B cell (primary cell): ENCODE measurements at regions not wholly inside any gene's neighbourhood (a gene's known extent, or its start where the extent isn't known, plus 50 kb on each side); places are given as distances from the start of the nearest gene placed in this dataset.

Experiments used
- ATAC-seq: fragments of 200-7000 bp; cut with Tn5 transposase; one replicate; pipeline ENCODE4 v1.10.0; 2021; ENCODE audit warnings: low read depth, mild to moderate bottlenecking, moderate number of reproducible peaks, moderate library complexity
- CTCF ChIA-PET: fragments of 350-600 bp; sonication (Branson Sonifier 250); formaldehyde crosslinking; loops from one replicate; lab custom pipeline; 2021; ENCODE audit warnings: antibody characterized with exemption, inconsistent platforms; lab: Charles Lee
- POLR2A ChIA-PET: fragments of 350-600 bp; sonication (Branson Sonifier 250); formaldehyde crosslinking; loops from one replicate; lab custom pipeline; 2021; ENCODE audit warnings: antibody characterized with exemption; lab: Charles Lee
- DNase-seq: peaks from one replicate; pipeline ENCODE4 v3.0.0; 2013
- H2AFZ ChIP-seq: 2 replicates; pipeline ENCODE4 v1.6.1; 2012; ENCODE audit warnings: mild to moderate bottlenecking, low read depth, low read length; ENCODE audit not compliant: insufficient read depth, poor library complexity, severe bottlenecking
- H3K27ac ChIP-seq, 2 donors: 1 replicate in 1 of 2; 2 replicates in 1 of 2; pipeline ENCODE4 v1.5.1; 2012 to 2013; ENCODE audit warnings: low read length in 2 of 2, mild to moderate bottlenecking in 2 of 2, moderate library complexity in 1 of 2
- H3K27me3 ChIP-seq, 4 experiments: fragments of 200-600 bp in 1 of 4; sonication (generic) in 1 of 4; replicated peaks in 1 of 4; 1 replicate in 2 of 4; 2 replicates in 2 of 4; pipeline versions ENCODE4 v1.6.1 to v1.7.0; 2013 to 2016; ENCODE audit warnings: low read length in 3 of 4, mild to moderate bottlenecking in 2 of 4, mixed read lengths in 1 of 4, moderate library complexity in 1 of 4; ENCODE audit not compliant: insufficient read depth in 4 of 4, control insufficient read depth in 3 of 4; ENCODE audit errors: control extremely low read depth in 1 of 4
- H3K36me3 ChIP-seq, 2 experiments: replicated peaks in 1 of 2; 1 replicate in 1 of 2; 2 replicates in 1 of 2; pipeline versions ENCODE4 v1.6.1 to v1.7.1; 2013; ENCODE audit warnings: low read length in 1 of 2; ENCODE audit not compliant: insufficient read depth in 2 of 2, control insufficient read depth in 1 of 2; ENCODE audit errors: control extremely low read depth in 1 of 2, extremely low read depth in 1 of 2
- H3K4me1 ChIP-seq, 2 donors: fragments of 200-600 bp in 1 of 2; sonication (generic) in 1 of 2; 1 replicate in 1 of 2; 2 replicates in 1 of 2; pipeline versions ENCODE4 v1.5.1 to v1.6.1; 2013 to 2017; ENCODE audit warnings: low read length in 2 of 2; ENCODE audit not compliant: control insufficient read depth in 2 of 2, insufficient read depth in 2 of 2
- H3K4me2 ChIP-seq: replicated peaks from 2 replicates; pipeline ENCODE3; 2012; ENCODE audit warnings: mild to moderate bottlenecking, low read depth, low read length; ENCODE audit not compliant: poor library complexity, severe bottlenecking
- H3K4me3 ChIP-seq, 5 experiments: fragments of 200-600 bp in 1 of 5; sonication (generic) in 1 of 5; 1 replicate in 3 of 5; 2 replicates in 2 of 5; pipeline versions ENCODE4 v1.5.1 to v1.7.0; 2011 to 2016; ENCODE audit warnings: low read length in 4 of 5, mild to moderate bottlenecking in 4 of 5, low read depth in 2 of 5, control low read depth in 1 of 5, moderate library complexity in 1 of 5; ENCODE audit not compliant: insufficient read depth in 1 of 5; ENCODE audit errors: control extremely low read depth in 1 of 5, extremely low read depth in 1 of 5
- H3K79me2 ChIP-seq: fragments of 200-600 bp; sonication (generic); one replicate; pipeline ENCODE4 v1.6.0; 2016; ENCODE audit warnings: low read length; ENCODE audit not compliant: control insufficient read depth, insufficient read depth
- H3K9ac ChIP-seq: fragments of 200-600 bp; sonication (generic); 2 replicates; pipeline ENCODE4 v1.6.1; 2017; ENCODE audit warnings: mild to moderate bottlenecking, low read length, moderate library complexity
- H3K9me3 ChIP-seq, 3 donors: one replicate each; pipeline versions ENCODE4 v1.6.1 to v1.7.1; 2013; ENCODE audit warnings: low read length in 2 of 3; ENCODE audit not compliant: control insufficient read depth in 2 of 3, insufficient read depth in 1 of 3; ENCODE audit errors: control extremely low read depth in 1 of 3
- H4K20me1 ChIP-seq: 2 replicates; pipeline ENCODE4 v1.6.0; 2012; ENCODE audit warnings: mild to moderate bottlenecking, low read length; ENCODE audit not compliant: insufficient read depth, control insufficient read depth, poor library complexity, severe bottlenecking
- H3K27ac Mint-ChIP-seq: one replicate; pipeline ENCODE4 v1.8.0; 2021; ENCODE audit warnings: mixed read lengths
- H3K27me3 Mint-ChIP-seq: one replicate; pipeline ENCODE4 v1.8.0; 2021; ENCODE audit warnings: mixed read lengths
- H3K4me1 Mint-ChIP-seq: one replicate; pipeline ENCODE4 v1.8.0; 2021; ENCODE audit warnings: mixed read lengths
- H3K4me3 Mint-ChIP-seq: one replicate; pipeline ENCODE4 v1.8.0; 2021; ENCODE audit warnings: mixed read lengths
- H3K9me3 Mint-ChIP-seq: one replicate; pipeline ENCODE4 v1.8.0; 2022; ENCODE audit warnings: mixed read lengths; ENCODE audit not compliant: insufficient read depth
- EZH2 ChIP-seq: IDR thresholded peaks from 2 replicates; pipeline ENCODE4 v1.6.1; 2012; ENCODE audit warnings: borderline replicate concordance, low read depth, mild to moderate bottlenecking, moderate library complexity, low read length; ENCODE audit not compliant: insufficient read depth, poor library complexity, severe bottlenecking
- WGBS: methylation state at CpG from one replicate; pipeline ENCODE4 v1.1.5; 2013; ENCODE audit warnings: missing lambda C conversion rate; ENCODE audit not compliant: insufficient coverage; 5-methylcytosine and 5-hydroxymethylcytosine counted together
- intact Hi-C: fragments of 100-400 bp; cut with micrococcal nuclease; formaldehyde crosslinking; loops from one replicate; pipeline ENCODE4 v1.10.0; 2022
- TF ChIP-seq, protein P1 (sequence below): fragments of 200-600 bp; IDR thresholded peaks from one replicate; pipeline ENCODE4 v1.8.0; 2022; ENCODE audit warnings: antibody characterized with exemption, mild to moderate bottlenecking

DNA sequence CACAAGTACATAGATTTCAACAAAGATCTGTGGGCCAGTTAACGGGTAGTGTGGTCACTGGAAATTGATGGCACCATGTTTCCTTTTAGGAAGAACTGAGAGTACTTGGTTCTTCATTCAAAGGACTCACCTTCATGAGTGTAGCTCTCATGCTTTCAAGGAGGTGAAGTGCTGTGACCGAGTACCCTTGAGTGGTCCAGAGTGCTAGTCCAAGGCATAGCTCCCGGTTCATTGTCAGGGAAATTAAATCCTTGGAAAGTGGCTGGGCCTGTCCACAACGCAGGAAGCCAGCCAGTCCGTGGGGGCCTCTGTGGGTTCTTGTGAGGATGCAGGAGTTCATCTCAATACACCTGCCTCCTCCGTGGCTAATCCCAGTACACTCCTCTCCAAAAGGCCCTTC is 295.1 kb downstream of the GALR1 start:
- intact Hi-C loops = no loop called here
- WGBS = 90% methylated on average over 3 of the region's 6 CpGs
- ChIA-PET CTCF (no interaction called here), POLR2A (no interaction called here)
- Histone ChIP-seq H3K9me3 (peaks cover 0 to 5% (median 0%) of the 10 kb centered on the region in 3 donors), H3K27ac (no peak overlapping the region), H3K4me2 (no peak overlapping the region), H3K79me2 (no peaks in the 10 kb centered on the region), H3K4me1 (no peaks in the 10 kb centered on the region), H3K9ac (no peak overlapping the region), H3K36me3 (no peaks in the 10 kb centered on the region), H2AFZ (no peak overlapping the region), H4K20me1 (no peaks in the 10 kb centered on the region), H3K4me3 (no peak overlapping the region), H3K27me3 (no peaks in the 10 kb centered on the region)
- Mint-ChIP-seq H3K27me3 (peaks cover 3% of the 10 kb centered on the region), H3K4me3 (no peak overlapping the region), H3K4me1 (no peaks in the 10 kb centered on the region), H3K9me3 (no peaks in the 10 kb centered on the region), H3K27ac (no peak overlapping the region)
- ATAC-seq (no peak), DNase-seq (no peak)
- TF ChIP-seq EZH2 = no peak
- TF ChIP-seq, protein P1, sequence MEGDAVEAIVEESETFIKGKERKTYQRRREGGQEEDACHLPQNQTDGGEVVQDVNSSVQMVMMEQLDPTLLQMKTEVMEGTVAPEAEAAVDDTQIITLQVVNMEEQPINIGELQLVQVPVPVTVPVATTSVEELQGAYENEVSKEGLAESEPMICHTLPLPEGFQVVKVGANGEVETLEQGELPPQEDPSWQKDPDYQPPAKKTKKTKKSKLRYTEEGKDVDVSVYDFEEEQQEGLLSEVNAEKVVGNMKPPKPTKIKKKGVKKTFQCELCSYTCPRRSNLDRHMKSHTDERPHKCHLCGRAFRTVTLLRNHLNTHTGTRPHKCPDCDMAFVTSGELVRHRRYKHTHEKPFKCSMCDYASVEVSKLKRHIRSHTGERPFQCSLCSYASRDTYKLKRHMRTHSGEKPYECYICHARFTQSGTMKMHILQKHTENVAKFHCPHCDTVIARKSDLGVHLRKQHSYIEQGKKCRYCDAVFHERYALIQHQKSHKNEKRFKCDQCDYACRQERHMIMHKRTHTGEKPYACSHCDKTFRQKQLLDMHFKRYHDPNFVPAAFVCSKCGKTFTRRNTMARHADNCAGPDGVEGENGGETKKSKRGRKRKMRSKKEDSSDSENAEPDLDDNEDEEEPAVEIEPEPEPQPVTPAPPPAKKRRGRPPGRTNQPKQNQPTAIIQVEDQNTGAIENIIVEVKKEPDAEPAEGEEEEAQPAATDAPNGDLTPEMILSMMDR = no peak

GRCh38 chr18:77547757-77548156 is 298.1 kb downstream of the GALR1 start:
- no peak overlapping the region for H3K4me3 Mint-ChIP-seq
- ChIA-PET CTCF (no interaction called here), POLR2A (no interaction called here)
- H3K36me3 ChIP-seq = no peaks in the 10 kb centered on the region
- 33% methylated on average over 2 of the region's 5 CpGs for WGBS
- no peak overlapping the region for H3K27ac Mint-ChIP-seq
- H3K4me1 Mint-ChIP-seq = no peaks in the 10 kb centered on the region
- H3K4me1 ChIP-seq = no peaks in the 10 kb centered on the region
- no peak overlapping the region for H3K4me3 ChIP-seq
- intact Hi-C loops = no loop called here
- H3K9me3 ChIP-seq = no peaks in the 10 kb centered on the region
- no peaks in the 10 kb centered on the region for H4K20me1 ChIP-seq
- no peaks in the 10 kb centered on the region for H3K9me3 Mint-ChIP-seq
- H3K27me3 Mint-ChIP-seq = peaks cover 3% of the 10 kb centered on the region
- no peak overlapping the region for H3K9ac ChIP-seq
- no peaks in the 10 kb centered on the region for H3K79me2 ChIP-seq
- no peak for DNase-seq
- TF ChIP-seq, protein P1 = no peak
- no peak for TF ChIP-seq EZH2
- no peak overlapping the region for H3K4me2 ChIP-seq
- no peak overlapping the region for H3K27ac ChIP-seq
- ATAC-seq = no peak
- H3K27me3 ChIP-seq = no peaks in the 10 kb centered on the region
- no peak overlapping the region for H2AFZ ChIP-seq
